Suppressor macrophage (primary cell): ENCODE measurements at regions not wholly inside any gene's neighbourhood (a gene's known extent, or its start where the extent isn't known, plus 50 kb on each side); places are given as distances from the start of the nearest gene placed in this dataset.
"Not testable (repeated sequence)": the region's sequence is repeated elsewhere in the genome, so short reads cannot be mapped to it uniquely, and the experiment has no call there.

Experiments used
- DNase-seq, 4 experiments: peaks; one replicate each; pipeline ENCODE4 v3.0.0-alpha.2; 2020 to 2022

DNA sequence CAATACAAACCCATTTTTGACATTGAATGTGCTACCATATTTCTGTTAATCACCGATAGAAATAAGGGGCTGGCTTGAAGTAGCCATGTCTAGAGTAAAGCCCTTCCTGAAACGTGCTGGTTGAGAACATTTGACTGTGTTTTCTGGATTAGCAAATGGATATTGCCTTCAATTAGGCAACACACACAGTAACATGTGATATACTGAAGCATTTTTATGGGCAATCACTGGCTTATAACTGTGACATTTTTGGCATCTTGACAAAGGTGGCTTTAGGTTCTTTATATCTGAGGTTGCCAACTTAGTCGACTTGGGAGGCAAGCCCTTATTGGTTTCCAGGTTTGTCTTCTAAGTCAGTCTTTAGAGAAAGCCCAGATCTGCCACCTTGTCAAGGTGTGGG is 292.9 kb downstream of the BTBD3 start:
- DNase-seq = no peak

DNA sequence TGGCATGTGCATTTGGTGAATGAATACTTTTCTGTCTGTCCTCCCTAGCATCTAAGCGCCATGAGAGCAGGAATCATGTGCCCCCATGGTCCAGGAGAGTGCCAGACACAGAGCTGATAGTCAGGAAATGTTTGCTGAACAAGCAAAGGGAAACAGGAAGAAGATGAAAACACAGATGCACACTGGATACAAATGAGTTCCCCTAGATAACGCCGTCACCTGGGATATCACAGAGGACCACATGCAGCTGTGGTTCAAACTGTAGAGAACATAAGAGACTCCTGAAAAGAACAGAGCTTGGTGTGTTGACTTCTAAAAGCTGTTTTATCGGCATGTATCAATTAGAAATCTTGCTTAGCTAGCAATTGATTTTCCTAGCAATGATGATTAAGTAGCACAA is 293.7 kb downstream of the BTBD3 start:
- DNase-seq = no peak

DNA sequence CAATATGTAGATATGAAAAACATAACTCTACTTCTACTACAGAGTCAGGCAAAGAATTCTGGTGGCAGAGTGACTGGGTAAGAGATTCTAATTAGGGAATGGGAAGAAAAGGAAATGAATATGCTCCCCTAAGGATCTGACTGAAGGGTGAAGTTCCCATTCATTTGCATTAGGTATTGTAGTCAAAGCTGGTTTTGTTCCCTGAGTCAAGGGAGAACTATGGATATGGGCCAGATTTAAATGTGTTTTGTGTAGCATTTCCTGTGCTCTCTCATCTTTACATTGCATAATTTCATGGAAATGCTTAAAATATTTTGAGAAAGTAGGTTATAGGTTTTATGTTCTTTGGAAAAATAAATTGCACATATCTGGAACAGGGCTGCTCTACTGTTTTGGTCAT is 299.7 kb downstream of the BTBD3 start:
- no peak for DNase-seq

DNA sequence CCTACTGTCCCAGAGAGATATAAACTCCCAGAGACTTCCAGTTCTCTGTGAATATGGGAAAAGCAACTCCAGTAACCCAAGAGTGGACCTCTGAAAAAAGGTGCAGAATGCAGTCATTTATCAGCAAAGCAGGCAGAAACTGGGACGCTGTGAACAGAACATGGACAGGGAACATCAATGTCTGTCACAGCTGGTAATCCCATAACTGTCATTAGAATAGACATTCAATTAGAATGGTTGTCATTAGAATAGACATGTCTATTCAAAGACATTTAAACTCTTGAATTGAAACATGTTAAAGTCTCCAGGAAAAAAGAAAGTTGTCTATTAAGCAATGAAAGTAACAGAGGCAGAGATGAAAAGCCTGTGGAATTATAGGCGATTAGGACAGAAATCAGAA is 302.1 kb downstream of the BTBD3 start:
- no peak for DNase-seq

DNA sequence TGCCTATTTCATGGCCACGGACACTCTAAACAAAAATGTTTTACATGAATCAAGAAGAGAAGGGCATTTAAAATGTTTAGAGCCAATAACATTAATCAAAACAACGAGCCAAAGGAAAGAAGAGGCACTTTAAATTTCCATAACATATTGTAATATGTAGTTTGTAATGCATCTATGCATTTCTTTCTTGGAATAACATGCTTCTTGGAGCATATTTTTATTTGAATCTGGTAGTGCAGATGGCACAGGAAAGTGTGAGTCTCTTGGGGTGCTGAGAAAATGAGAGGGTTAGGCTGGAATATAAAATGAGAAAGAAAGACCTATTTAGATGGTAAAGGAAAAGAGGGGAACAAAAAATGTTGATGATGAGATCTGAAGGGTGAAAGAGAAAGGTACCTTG is 305.4 kb downstream of the BTBD3 start:
- DNase-seq = no peak

DNA sequence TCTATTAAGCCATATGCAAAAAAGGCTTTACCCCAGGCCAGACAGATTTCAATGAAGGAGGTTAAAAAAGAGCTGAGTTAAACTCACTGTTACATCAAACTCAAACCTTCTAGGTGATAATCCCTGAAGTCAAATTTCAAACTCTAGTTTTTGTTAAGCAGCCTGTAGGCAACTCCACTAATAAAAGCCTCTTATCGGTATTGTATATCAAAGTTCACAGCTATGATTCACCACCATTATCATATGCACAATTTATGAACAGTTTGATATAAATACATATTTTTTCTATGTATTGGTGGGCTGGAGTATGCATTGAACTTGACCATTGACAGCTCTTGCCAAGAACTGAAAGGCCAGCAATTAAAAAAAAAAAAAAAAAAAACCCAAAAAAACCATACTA is 308.2 kb downstream of the BTBD3 start:
- no peak for DNase-seq

DNA sequence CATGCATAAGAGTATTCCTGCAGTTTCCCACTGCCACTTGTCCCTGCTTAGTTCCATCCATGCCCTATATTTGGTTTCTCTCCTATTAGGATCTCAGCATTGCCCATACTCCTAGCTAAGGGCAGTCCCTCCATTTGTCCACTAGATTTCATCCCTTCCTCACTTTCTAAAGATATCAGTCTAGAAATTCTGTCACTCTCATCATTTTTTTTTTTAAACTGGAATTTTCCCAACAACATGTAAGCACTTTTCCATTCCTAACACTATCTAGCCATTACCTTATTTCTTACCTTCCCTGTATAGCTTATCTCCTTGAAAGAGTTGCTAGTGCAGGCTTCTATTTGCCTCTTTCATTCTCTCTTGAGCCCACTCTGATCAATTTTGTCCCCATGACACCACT is 312.2 kb downstream of the BTBD3 start:
- DNase-seq = no peak

DNA sequence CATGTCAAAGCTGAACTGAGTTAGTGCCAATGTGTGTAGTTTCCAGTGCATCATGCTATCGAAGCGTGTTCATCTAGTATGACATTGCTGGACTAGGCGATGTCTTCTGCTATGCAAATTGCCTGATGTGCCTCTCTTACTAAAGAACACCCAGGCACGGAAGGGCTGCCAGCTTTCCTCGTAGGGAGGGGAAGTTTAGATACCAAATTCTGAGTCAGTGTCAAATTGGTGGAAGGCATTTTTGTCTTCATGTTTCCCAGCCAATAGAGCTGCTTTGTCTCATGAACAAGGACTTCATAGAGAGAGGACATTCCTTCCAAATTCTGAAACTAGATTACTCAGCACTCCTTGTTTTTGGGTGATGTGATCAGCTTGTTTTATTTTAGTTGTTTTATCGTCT is 320.1 kb downstream of the BTBD3 start:
- DNase-seq = no peak

DNA sequence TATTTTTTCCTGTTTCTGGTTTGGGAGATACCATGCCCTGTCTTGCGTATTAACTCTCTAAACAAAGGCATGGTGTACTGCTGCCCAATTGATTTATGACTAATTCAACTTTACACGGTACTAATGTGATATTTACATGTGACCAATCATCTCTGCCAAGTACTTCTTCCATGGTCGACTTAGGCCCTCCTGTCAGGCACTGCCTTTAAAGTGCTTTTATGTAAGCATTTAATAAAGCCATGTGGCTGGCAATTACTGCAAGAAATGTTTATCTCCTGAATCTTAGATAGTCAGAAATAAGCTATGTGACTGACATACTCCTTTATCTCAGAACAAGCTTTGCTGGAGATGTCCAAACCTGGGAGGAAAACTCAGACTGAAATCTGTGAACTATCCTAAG is 323.4 kb downstream of the BTBD3 start:
- no peak for DNase-seq

DNA sequence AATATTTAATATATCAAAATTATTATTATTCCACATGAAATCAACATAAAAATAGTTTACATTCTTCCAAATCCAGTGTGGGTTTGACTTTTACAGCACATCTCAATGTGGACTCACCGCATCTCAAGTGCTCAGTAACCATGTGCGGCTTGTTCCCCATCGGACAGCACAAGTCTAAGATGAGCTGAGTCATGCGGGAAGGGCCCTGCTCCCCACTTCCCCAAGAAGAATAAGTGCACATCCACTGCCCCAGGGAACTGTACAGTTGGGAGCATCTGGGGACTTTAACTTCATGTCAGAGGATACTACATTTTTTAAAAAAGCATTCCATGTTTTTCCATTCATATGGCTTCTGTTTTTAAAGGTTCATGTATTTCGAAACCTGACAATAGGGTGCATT is 325.6 kb downstream of the BTBD3 start:
- peak; percentile 41 to 84 (median 66) for DNase-seq

DNA sequence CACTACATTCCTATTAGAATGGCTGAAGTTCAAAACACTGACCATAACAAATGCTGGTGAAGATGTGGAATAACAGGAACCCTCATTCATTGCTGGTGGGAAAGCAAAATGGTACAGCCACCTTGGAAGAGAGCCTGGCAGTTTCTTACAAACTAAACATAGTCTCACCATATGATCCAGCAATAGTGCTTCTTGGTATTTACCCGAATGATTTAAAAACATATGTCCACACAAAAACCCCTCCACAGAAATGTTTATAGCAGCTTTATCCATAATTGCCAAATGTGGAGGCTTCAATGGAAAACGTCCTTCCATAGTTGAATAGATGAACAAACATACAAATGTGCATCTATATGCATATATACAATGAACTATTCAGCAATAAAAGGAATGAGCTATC is 330.8 kb downstream of the BTBD3 start:
- DNase-seq = no peak

DNA sequence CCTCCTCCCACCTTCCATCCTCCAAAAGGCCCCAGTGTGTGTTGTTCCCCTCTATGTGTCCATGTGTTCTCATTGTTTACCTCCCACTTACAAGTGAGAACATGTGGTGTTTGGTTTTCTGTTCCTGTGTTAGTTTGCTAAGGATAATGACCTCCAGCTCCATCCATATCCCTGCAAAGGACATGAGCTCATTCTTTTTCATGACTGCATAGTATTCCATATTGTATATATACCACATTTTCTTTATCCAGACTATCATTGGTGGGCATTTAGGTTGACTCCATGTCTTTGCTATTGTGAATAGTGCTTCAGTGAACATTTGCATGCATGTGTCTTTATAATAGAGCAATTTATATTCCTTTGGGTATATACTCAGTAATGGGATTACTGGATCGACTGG is 333.0 kb downstream of the BTBD3 start:
- not testable (repeated sequence) for DNase-seq

DNA sequence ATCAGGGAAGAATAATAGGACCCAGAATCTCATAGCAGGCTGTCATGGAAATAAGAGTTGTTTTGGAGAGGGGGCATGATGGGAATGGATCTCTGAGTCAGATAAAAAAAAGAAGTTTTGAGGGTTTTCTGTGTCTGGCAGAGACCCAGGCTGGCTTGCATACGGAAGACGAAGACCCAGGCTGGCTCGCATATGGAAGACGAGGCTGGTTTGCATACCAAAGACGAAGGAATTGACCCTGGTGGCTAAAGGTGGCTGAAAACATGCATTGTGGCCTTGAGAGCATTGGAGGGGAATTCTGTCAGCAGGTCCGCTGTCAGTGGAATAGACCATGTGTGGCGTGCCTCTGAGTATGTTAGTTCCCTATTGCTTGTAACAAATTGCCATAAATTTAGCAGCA is 335.1 kb downstream of the BTBD3 start:
- DNase-seq = no peak

DNA sequence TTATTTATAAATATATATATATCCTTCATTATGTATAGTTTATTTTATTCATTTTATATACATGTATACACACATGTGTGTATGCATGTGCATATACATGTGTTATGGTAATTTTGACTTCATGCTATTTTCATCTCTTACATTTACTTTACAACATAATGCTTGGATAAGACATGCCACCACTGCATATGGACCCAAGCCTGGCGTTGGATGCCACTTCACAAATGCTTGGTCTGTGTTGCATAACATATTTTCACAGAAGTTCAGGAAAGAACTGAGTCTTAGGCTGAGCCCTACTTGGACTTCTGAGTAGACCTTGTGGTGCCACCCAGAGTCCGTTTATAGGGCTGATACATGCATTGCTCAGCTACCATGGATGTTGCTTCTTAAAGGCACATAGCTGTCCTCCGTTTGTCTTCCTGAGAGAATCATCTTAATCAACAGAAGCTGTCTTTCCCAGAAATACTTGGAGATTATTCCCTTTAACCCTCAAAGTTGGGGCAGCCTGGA is 337.8 kb downstream of the BTBD3 start:
- DNase-seq = peak in 2 of 4 experiments; percentile 1 to 2

DNA sequence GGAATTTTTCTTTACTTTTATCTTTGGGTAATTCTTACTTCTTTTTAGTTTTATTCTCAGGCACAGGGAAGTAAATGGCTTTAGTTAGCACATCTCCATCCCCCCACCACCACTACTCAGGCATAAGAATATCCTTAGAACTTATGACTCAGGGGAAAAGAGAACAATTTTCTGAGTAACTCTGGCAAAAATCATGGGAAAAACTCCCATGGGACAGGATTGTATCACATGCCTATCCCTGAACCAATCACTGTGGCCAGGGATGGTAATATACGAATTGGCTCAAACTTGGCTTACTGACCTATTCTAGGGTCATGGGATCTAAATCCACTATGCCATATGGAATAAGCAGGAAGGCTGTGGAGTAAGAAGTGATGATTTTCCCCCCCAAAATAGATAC is 339.1 kb downstream of the BTBD3 start:
- no peak for DNase-seq

DNA sequence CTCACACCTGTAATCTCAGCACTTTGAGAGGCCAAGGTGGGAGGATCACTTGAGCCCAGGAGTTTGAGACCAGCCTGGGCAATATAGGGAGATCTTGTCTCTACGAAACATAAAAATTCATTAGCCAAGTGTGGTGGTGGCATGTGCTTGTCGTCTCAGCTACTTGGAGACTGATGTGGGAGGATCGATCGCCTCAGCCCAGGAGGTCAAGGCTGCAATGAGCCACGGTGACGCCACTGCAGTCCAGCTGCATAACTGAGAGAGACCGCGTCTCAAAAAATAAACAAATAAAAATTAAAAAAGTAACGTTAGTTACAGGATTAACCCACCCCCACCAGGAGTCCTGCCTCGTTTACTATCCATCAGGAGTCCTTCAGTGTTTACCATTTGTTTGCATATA is 345.1 kb downstream of the BTBD3 start:
- no peak for DNase-seq

DNA sequence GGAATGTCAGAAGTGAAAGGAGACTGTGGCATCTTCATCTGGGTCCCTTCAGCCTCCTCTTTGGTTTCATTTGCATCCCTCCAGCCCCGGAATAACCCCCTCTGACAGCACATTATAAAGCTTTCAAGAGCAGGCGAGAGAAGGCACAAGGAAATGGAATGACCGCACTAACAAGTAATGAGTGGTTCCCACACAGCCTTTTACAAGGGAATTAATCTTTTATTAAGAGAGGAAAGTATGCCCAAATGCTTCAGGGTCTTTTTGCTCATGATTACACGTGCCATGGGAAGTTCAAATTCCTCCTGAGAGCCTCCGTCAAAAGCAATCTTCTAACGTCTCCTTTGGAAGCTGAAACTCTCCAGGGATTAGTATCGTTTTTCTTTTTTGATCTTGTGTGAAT is 347.0 kb downstream of the BTBD3 start:
- DNase-seq = no peak

DNA sequence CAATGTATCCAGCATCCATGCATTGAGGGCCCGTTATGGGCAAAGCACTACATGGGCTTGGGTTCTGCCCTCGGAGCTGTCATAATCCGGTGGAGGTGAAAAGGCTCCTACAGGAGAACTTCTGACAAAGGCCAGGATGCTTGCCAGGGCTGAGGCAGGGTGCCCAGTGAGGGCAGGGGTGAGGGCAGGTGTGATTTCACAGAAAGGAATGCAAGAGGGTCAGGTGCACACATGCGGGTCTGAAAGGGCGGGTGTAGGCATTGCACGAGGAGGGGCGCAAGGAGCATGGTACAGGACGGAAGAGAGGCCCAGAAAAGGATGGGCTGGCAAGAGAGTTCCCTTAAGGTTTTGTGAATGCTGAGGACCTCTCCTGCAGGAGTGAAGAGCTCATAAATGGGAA is 348.0 kb downstream of the BTBD3 start:
- no peak for DNase-seq

DNA sequence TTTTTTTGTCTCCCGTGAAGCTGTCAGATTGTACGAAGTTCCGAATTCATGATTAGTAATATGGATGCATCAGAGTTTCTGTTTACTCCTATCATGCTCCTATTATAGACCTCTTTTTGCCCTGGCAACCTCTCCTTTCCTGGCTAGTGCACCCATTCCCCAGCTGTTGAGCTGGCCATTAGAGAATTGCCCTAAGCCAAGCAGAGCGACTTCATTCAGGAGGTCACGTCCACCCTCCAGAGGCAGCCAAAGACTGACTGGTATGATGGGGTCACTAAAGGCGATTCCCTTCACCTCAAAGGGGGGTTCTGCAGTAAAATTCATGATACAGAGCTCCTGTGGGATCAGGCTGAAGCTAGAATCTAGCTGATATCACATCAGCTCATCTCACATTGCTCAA is 351.9 kb downstream of the BTBD3 start:
- no peak for DNase-seq

DNA sequence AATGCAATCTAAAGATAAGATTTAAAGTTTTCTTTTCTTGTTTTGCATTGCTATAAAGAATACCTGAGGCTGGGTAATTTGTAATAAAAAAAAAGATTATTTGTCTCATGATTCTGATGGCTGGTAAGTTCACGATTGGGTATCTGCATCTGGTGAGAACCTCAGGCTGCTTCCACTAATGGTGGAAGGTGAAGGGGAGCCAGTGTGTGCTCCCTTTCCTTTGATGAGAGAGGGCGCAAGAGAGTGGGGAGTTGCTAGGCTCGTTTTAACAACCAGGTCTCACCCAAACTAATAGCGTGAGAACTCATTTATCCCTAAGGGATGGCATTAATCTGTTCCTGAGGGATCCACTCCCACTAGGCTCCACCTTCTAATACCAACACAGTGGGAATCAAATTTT is 353.2 kb downstream of the BTBD3 start:
- no peak for DNase-seq

DNA sequence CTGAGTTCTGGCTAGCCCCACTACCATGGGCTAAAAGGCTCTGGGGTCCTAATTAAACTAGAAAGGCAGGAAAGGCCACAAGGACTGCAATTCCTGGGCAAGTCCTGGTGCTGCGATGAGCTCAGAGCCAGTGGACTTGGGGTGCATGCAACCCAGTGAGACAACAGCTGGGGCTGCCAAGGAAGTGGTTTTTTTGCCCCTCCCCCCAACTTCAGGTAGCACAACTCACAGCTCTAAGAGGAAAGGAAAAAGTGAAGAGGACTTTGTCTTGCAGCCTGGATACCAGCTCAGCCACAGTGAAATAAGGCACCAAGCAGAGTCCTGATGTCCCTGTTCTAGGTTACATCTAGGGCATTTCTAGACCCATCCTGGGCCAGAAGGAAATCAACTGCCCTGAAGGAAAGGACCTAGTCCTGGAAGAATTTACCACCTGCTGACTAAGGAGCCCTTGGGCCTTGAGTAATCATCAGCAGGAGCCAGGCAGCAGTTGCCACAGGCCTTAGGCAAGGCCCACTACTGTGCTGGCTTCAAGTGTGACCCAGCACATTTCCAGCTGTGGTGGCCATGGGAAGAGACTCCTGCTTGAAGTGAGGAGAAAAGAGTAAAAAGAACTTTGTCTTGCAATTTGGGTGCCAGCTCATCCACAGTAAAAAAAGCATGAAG is 358.4 kb downstream of the BTBD3 start:
- DNase-seq = no peak

DNA sequence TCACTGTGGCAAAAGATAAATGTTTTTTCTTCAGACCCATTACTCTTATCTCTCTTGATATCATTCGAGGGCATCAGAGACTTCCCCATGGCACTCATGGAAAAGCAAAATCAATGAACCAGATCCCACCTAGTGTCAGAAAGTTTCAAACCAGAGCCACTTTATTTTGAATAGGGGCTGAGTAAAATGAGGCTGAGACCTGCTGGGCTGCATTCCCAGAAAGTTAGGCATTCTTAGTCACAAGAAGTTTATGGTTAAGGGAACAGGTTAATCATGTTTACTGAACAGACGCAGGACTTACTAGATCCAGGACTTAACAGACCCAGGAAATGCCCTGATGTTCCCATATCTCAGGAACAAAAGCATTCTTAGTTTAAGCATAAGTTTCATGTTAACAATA is 369.9 kb downstream of the BTBD3 start:
- DNase-seq = no peak

DNA sequence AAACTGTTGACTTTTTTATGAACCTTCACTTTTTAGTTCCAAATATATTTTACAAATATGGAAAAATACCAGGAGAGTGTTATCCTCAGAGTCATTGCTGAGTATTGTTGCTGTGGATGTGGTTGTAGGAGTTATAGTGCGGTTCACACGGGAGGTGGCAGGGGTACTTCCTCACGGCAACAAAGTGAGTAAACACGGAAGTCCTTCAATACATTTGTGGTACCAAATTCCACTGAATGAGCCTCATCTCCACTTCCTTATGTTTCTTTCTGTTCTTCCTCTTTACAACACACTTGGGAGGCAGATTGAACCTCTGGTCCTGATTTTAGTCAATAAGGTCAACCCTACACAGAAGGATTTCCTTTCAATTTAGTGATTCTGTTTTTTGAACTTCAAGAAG is 371.8 kb downstream of the BTBD3 start:
- no peak for DNase-seq

DNA sequence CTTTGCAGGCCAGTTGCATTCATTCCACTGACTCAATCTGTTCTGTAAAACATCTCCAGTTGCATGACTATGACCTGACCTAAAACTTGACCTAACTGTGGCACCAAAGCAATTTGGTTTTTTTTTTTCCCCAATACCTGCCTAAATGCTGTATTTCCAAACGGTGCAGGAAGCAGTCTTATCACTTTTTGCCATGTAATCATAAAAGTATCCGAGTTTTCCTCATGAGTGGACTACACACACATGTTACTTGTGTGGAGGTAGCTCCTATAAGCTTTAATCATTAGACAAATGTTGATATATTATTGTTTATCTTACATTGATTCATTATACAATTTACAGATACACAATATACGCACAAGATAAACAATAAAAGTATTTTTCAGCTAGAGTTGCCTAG is 373.7 kb downstream of the BTBD3 start:
- no peak for DNase-seq

DNA sequence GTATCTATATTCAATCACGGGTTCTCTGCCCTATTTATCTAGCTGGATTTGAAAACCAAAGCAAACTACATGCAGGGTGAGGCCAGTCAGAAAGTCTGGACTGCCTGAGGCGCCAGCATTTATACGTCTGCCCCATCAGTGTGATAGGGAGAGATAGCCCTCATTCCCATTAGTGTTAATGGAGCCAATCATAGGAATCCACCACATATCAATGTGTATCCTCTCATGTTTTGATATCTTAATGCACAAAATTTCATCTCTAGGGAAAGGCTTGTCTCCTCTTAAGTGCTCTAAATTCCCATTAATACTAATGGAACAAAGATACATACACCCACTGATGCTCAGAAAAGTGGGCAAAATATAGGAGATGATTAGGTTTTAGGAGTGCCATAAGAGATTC is 376.2 kb downstream of the BTBD3 start:
- DNase-seq = no peak
